ENCODE measurements at regions not wholly inside any gene's neighbourhood (a gene's known extent, or its start where the extent isn't known, plus 50 kb on each side); places are given as distances from the start of the nearest gene placed in this dataset.

- no peak for TF ChIP-seq CTCF (IDR thresholded peaks at IDR 0.05)
- TF ChIP-seq POLR2A (IDR thresholded peaks at IDR 0.05): no peak
- TF ChIP-seq POLR2AphosphoS5 (IDR thresholded peaks at IDR 0.05): no peak
Measured at GRCh38 chr7:25048444-25048834, 68.5 kb upstream of the OSBPL3 start.

Measured in transverse colon (tissue), 4 donors.